Upper lobe of left lung (tissue), 4 donors: ENCODE measurements at regions not wholly inside any gene's neighbourhood (a gene's known extent, or its start where the extent isn't known, plus 50 kb on each side); places are given as distances from the start of the nearest gene placed in this dataset.

Source experiments
- EP300 ChIP-seq, 4 donors: sonication (generic); formaldehyde crosslinking; IDR thresholded peaks; one replicate each; pipeline ENCODE4 v1.5.1; 2017; ENCODE audit warnings: antibody characterized with exemption in 4 of 4, control low read depth in 2 of 4
- POLR2A ChIP-seq, 4 donors: fragments of 450-650 bp; IDR thresholded peaks; one replicate each; pipeline ENCODE4 v1.5.1; 2016 to 2017; ENCODE audit warnings: antibody characterized with exemption in 4 of 4, mild to moderate bottlenecking in 2 of 4
- TF ChIP-seq, protein P1 (sequence below), 6 experiments: fragments of 450-650 bp in 4 of 6; fragments of 200-600 bp in 2 of 6; sonication (generic) in 2 of 6; IDR thresholded peaks; one replicate each; pipeline ENCODE4 v1.5.1; 2016 to 2019; ENCODE audit warnings: antibody characterized with exemption in 6 of 6

- TF ChIP-seq EP300 (IDR thresholded peaks at IDR 0.05): no peak
- TF ChIP-seq, protein P1, sequence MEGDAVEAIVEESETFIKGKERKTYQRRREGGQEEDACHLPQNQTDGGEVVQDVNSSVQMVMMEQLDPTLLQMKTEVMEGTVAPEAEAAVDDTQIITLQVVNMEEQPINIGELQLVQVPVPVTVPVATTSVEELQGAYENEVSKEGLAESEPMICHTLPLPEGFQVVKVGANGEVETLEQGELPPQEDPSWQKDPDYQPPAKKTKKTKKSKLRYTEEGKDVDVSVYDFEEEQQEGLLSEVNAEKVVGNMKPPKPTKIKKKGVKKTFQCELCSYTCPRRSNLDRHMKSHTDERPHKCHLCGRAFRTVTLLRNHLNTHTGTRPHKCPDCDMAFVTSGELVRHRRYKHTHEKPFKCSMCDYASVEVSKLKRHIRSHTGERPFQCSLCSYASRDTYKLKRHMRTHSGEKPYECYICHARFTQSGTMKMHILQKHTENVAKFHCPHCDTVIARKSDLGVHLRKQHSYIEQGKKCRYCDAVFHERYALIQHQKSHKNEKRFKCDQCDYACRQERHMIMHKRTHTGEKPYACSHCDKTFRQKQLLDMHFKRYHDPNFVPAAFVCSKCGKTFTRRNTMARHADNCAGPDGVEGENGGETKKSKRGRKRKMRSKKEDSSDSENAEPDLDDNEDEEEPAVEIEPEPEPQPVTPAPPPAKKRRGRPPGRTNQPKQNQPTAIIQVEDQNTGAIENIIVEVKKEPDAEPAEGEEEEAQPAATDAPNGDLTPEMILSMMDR (IDR thresholded peaks at IDR 0.05): no peak
- no peak for TF ChIP-seq POLR2A (IDR thresholded peaks at IDR 0.05)
These were observed 571.6 kb downstream of the UQCRFS1 start for GRCh38 chr19:28641395-28641794.
